Fibroblast of skin of back (primary cell): ENCODE measurements at regions not wholly inside any gene's neighbourhood (a gene's known extent, or its start where the extent isn't known, plus 50 kb on each side); places are given as distances from the start of the nearest gene placed in this dataset.
"Not testable (repeated sequence)": the region's sequence is repeated elsewhere in the genome, so short reads cannot be mapped to it uniquely, and the experiment has no call there.

Experiments used
- DNase-seq: peaks from one replicate; pipeline ENCODE4 v3.0.0-alpha.2; 2013

GRCh38 chr12:9543341-9543740, 64.4 kb downstream of the KLRB1 start:
- DNase-seq, result not testable (repeated sequence)

- DNase-seq, result not testable (repeated sequence)
Observed at GRCh38 chr12:9542827-9543226, 64.9 kb downstream of the KLRB1 start.

GRCh38 chr12:9515925-9516324, 91.8 kb downstream of the KLRB1 start:
- DNase-seq, result not testable (repeated sequence)

GRCh38 chr12:9512695-9513094, 95.0 kb downstream of the KLRB1 start:
- DNase-seq, result not testable (repeated sequence)

GRCh38 chr12:9510392-9511011, 97.2 kb downstream of the KLRB1 start:
- DNase-seq, result not testable (repeated sequence)

GRCh38 chr12:9509464-9510161, 98.1 kb downstream of the KLRB1 start:
- no peak for DNase-seq

- no peak for DNase-seq
Observed at GRCh38 chr12:9506746-9507145, 101.0 kb downstream of the KLRB1 start.

GRCh38 chr12:9503384-9503783, 104.3 kb downstream of the KLRB1 start:
- DNase-seq, result not testable (repeated sequence)

GRCh38 chr12:9502845-9503244, 104.9 kb downstream of the KLRB1 start:
- not testable (repeated sequence) for DNase-seq

GRCh38 chr12:9493325-9493724, 114.4 kb downstream of the KLRB1 start:
- DNase-seq, result not testable (repeated sequence)

- DNase-seq, result not testable (repeated sequence)
Observed at GRCh38 chr12:9481289-9481688, 126.4 kb downstream of the KLRB1 start.

- not testable (repeated sequence) for DNase-seq
Observed at GRCh38 chr12:9474197-9474596, 133.5 kb downstream of the KLRB1 start.

GRCh38 chr12:9473638-9474037, 134.1 kb downstream of the KLRB1 start:
- DNase-seq, result not testable (repeated sequence)

GRCh38 chr12:9471501-9471900, 136.2 kb downstream of the KLRB1 start:
- not testable (repeated sequence) for DNase-seq

- not testable (repeated sequence) for DNase-seq
Observed at GRCh38 chr12:9470367-9470766, 137.3 kb downstream of the KLRB1 start.

GRCh38 chr12:9469956-9470355, 137.8 kb downstream of the KLRB1 start:
- DNase-seq, result not testable (repeated sequence)

- DNase-seq, result not testable (repeated sequence)
Observed at GRCh38 chr12:9469463-9469862, 138.3 kb downstream of the KLRB1 start.

- peak; percentile 30 for DNase-seq
Observed at GRCh38 chr12:9468998-9469397, 138.7 kb downstream of the KLRB1 start.

GRCh38 chr12:9468144-9468543, 139.6 kb downstream of the KLRB1 start:
- DNase-seq, result not testable (repeated sequence)

GRCh38 chr12:9464408-9464807, 143.3 kb downstream of the KLRB1 start:
- no peak for DNase-seq

GRCh38 chr12:9455516-9455915, 152.2 kb downstream of the KLRB1 start:
- not testable (repeated sequence) for DNase-seq

GRCh38 chr12:9454021-9454420, 153.7 kb downstream of the KLRB1 start:
- not testable (repeated sequence) for DNase-seq

GRCh38 chr12:9450127-9450567, 157.6 kb downstream of the KLRB1 start:
- DNase-seq, result not testable (repeated sequence)

GRCh38 chr12:9449657-9450126, 158.0 kb downstream of the KLRB1 start:
- DNase-seq, result not testable (repeated sequence)
